ENCODE measurements at regions not wholly inside any gene's neighbourhood (a gene's known extent, or its start where the extent isn't known, plus 50 kb on each side); places are given as distances from the start of the nearest gene placed in this dataset.

DNA sequence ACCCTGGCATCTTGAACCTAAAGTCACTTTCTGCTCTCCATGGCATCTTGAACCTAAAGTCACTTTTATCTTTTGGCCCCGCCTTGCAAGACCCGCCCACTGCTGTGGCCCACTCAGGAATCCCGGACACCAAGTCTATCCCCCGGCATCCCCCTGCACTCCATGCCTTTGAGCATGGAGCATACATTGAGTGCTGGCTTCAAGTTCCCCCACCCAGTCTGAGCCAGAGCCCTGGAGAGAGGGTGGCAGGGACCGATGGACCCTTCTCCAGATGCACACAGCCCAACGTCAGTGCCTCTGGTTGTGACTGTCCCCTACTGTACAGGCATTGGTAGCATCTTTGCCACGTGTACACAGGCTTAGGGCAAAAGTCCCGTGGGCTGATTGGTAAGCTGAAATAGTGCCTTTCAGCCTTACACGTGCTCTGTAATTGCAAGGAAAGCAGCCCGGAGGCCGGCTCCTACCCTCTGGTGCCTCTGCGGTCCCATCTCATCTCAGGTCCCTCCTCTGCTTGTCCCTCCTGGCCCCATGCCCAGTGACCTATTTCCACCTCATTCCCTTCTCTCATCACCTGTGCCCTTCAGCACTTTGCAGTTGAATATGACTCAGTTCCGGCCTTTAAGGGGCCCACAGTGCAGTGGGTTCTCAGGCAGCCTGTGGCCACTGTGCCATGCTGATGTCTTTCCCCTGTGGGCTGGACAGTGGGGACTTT is 154.0 kb downstream of the INHBB start:
- TF ChIP-seq, protein P1, sequence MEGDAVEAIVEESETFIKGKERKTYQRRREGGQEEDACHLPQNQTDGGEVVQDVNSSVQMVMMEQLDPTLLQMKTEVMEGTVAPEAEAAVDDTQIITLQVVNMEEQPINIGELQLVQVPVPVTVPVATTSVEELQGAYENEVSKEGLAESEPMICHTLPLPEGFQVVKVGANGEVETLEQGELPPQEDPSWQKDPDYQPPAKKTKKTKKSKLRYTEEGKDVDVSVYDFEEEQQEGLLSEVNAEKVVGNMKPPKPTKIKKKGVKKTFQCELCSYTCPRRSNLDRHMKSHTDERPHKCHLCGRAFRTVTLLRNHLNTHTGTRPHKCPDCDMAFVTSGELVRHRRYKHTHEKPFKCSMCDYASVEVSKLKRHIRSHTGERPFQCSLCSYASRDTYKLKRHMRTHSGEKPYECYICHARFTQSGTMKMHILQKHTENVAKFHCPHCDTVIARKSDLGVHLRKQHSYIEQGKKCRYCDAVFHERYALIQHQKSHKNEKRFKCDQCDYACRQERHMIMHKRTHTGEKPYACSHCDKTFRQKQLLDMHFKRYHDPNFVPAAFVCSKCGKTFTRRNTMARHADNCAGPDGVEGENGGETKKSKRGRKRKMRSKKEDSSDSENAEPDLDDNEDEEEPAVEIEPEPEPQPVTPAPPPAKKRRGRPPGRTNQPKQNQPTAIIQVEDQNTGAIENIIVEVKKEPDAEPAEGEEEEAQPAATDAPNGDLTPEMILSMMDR (IDR thresholded peaks at IDR 0.05) = no peak
- peak; percentile 18 for TF ChIP-seq POLR2A (IDR thresholded peaks at IDR 0.05)
